Heart left ventricle (tissue), 16 donors: ENCODE measurements at regions not wholly inside any gene's neighbourhood (a gene's known extent, or its start where the extent isn't known, plus 50 kb on each side); places are given as distances from the start of the nearest gene placed in this dataset.

Source experiments
- ATAC-seq, 4 donors: fragments of 200-7000 bp; cut with Tn5 transposase; one replicate each; pipeline ENCODE4 v1.9.1; 2020 to 2022; ENCODE audit warnings: moderate library complexity in 4 of 4, mild to moderate bottlenecking in 3 of 4, moderate number of reproducible peaks in 1 of 4
- DNase-seq, 5 donors: peaks; one replicate each; pipeline ENCODE4 v3.0.0-alpha.2; 2020
- H3K27ac ChIP-seq, 12 donors: fragments of 200-600 bp; sonication (generic) in 4 of 12; one replicate each; pipeline versions ENCODE4 v1.5.0 to v1.8.0; 2016 to 2022; ENCODE audit warnings: mild to moderate bottlenecking in 2 of 12
- H3K27me3 ChIP-seq, 9 donors: fragments of 200-600 bp; sonication (generic) in 2 of 9; one replicate each; pipeline versions ENCODE4 v1.5.1 to v1.8.0; 2016 to 2022; ENCODE audit warnings: mild to moderate bottlenecking in 3 of 9
- H3K36me3 ChIP-seq, 9 donors: fragments of 200-600 bp; sonication (generic) in 2 of 9; one replicate each; pipeline versions ENCODE4 v1.5.0 to v1.8.0; 2018 to 2022; ENCODE audit warnings: mild to moderate bottlenecking in 2 of 9
- H3K4me1 ChIP-seq, 12 donors: fragments of 200-600 bp; sonication (generic) in 4 of 12; one replicate each; pipeline versions ENCODE4 v1.5.0 to v1.8.0; 2016 to 2022; ENCODE audit warnings: mild to moderate bottlenecking in 3 of 12
- H3K4me3 ChIP-seq, 12 donors: fragments of 200-600 bp; sonication (generic) in 4 of 12; one replicate each; pipeline versions ENCODE4 v1.5.0 to v1.8.0; 2017 to 2022; ENCODE audit warnings: mild to moderate bottlenecking in 9 of 12, moderate library complexity in 4 of 12
- H3K9me3 ChIP-seq, 12 donors: fragments of 200-600 bp; sonication (generic) in 4 of 12; one replicate each; pipeline versions ENCODE4 v1.5.0 to v1.8.0; 2016 to 2022; ENCODE audit warnings: mild to moderate bottlenecking in 1 of 12
- POLR2A ChIP-seq, 2 donors: fragments of 450-650 bp; IDR thresholded peaks; one replicate each; pipeline ENCODE4 v1.6.1; 2017; ENCODE audit warnings: antibody characterized with exemption in 2 of 2, mild to moderate bottlenecking in 2 of 2, moderate library complexity in 2 of 2
- WGBS, 4 donors: extraction: QIAGEN DNeasy Blood & Tissue Kit in 2 of 4; methylation state at CpG; one replicate each; pipeline versions ENCODE4 v1.1.5 to v1.1.7; 2013 to 2018; 5-methylcytosine and 5-hydroxymethylcytosine counted together
- intact Hi-C, 10 donors: fragments of 100-400 bp; cut with DNase I; formaldehyde crosslinking; loops; one replicate each; pipeline versions ENCODE4 v1.11.1 to v1.14.2; 2022
- TF ChIP-seq, protein P1 (sequence below), 12 donors: fragments of 200-600 bp; sonication (generic) in 4 of 12; IDR thresholded peaks; one replicate each; pipeline versions ENCODE4 v1.5.0 to v1.8.0; 2018 to 2022; ENCODE audit warnings: antibody characterized with exemption in 12 of 12, mild to moderate bottlenecking in 5 of 12
- donor health status: ischemic (EF 13 %, LVEDD 7.1; RV severe dilation, severe dysfunction).
- donor health status: healthy with polysubstance abuse.
- donor health status: DM: no; HTN: yes; CAD: no.
- donor health status: DM: no; HTN: no; CAD: no.
- donor health status: ischemic (EF 25% LVEDD 6.9; RV normal size, moderate dysfunction).
- donor health status: ischemic (EF 25% LVEDD 5.7; RV mildly dilated, moderate dysfunction).
- donor health status: healthy.
- donor health status: DM: yes; HTN: yes; CAD: no.
- donor health status: ischemic (EF 35%, LVEDD 5.7; RV mildly dilated, moderate dysfunction).
- donor health status: nonischemic (EF 11% LVEDD 7.7; RV severe dilation, severe dysfunction).
- donor health status: DM: yes; HTN: yes; CAD: no.
- donor health status: PGD.
- donor health status: ischemic (EF 29% LVEDD 5.4; RV normal size, mild dysfunction).
- donor health status: nonischemic (EF 23%, LVEDD 6.1; RV moderate dilation, normal function).

DNA sequence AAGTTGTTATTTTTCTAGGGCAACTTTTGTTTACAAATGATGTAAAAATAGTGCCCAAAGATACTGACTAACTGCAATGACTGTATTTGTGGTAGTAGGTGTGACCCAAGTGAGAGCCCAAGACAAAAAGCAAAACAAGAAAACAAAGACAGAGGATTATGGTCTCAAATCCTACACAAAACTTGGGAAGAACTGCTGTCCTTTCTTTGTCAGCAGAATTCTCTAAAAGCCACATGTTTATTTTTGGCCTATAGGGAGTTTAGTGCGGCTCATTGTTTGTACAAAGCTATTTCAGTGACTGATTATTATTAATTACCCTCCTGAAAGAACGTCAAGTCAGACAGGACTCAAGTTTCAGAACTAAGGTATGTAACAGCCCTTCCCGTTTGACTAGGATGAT, 509.2 kb upstream of the SLC35B3 start:
- TF ChIP-seq POLR2A (IDR thresholded peaks at IDR 0.05), result no peak
- TF ChIP-seq, protein P1, sequence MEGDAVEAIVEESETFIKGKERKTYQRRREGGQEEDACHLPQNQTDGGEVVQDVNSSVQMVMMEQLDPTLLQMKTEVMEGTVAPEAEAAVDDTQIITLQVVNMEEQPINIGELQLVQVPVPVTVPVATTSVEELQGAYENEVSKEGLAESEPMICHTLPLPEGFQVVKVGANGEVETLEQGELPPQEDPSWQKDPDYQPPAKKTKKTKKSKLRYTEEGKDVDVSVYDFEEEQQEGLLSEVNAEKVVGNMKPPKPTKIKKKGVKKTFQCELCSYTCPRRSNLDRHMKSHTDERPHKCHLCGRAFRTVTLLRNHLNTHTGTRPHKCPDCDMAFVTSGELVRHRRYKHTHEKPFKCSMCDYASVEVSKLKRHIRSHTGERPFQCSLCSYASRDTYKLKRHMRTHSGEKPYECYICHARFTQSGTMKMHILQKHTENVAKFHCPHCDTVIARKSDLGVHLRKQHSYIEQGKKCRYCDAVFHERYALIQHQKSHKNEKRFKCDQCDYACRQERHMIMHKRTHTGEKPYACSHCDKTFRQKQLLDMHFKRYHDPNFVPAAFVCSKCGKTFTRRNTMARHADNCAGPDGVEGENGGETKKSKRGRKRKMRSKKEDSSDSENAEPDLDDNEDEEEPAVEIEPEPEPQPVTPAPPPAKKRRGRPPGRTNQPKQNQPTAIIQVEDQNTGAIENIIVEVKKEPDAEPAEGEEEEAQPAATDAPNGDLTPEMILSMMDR (IDR thresholded peaks at IDR 0.05), result no peak
- ATAC-seq, result no peak
- 52 to 63% (median 58%) methylated on average over 3 of the region's 3 CpGs for WGBS, 4 donors

DNA sequence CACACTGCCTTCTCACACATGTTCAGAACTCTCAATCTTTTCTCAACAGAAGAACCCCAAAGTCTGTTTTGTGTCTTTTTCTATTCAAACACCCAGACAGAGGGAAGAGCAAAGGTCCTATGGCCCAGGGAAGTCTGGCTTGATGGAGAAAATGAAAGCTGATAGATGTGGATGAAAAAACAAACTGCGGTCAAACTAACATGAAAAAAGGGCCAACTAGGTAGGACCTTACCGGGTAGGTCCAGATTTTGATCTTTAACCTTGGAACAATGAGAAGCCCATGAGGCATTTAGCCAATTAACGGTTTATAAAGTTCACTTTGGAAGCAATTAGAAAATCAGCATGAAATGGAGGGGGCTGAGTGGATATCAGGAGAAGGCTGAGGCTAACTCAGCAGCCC, 507.7 kb upstream of the SLC35B3 start:
- no peak overlapping the region for H3K4me3 ChIP-seq
- TF ChIP-seq, protein P1 (IDR thresholded peaks at IDR 0.05), result no peak
- no peak for TF ChIP-seq POLR2A (IDR thresholded peaks at IDR 0.05)
- H3K36me3 ChIP-seq, result no peaks in the 10 kb centered on the region
- no peaks in the 10 kb centered on the region for H3K9me3 ChIP-seq
- no peak for ATAC-seq
- no peak overlapping the region for H3K27ac ChIP-seq
- DNase-seq, result no peak
- H3K4me1 ChIP-seq, result no peaks in the 10 kb centered on the region
- intact Hi-C loops, result no loop called here
- WGBS, 4 donors, result 73 to 85% (median 81%) methylated on average over 3 of the region's 3 CpGs
- peaks cover 0 to 3% (median 0%) of the 10 kb centered on the region in 9 donors for H3K27me3 ChIP-seq

More for the DNA sequence above, 509.2 kb upstream of the SLC35B3 start:
- no peaks in the 10 kb centered on the region for H3K36me3 ChIP-seq
- no peak for DNase-seq
- H3K27me3 ChIP-seq, result peaks cover 0 to 3% (median 0%) of the 10 kb centered on the region in 9 donors
- no peaks in the 10 kb centered on the region for H3K9me3 ChIP-seq
- no peak overlapping the region for H3K4me3 ChIP-seq
- H3K4me1 ChIP-seq, result no peaks in the 10 kb centered on the region
- H3K27ac ChIP-seq, result no peak overlapping the region
- intact Hi-C loops, result no loop called here

DNA sequence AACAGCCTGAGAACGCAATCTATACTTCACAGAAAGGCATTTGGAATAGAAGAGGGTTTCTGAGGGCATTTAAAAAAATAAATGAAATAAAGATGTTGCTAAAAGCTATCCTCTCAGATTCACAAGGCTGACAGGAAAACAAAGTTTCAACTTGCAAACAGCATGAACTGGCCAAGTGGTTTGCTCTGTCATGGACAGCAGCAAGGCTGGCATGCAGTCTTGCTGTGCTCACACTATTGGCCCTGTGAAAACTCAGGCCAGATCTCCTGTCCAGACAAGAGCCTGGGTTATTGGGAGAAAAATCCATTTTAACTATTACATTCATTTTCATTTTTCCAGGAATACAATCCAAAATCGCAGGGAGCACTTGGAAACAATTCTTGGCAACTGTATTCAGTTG, 506.2 kb upstream of the SLC35B3 start:
- ATAC-seq (no peak), DNase-seq (no peak)
- intact Hi-C loops, result no loop called here
- TF ChIP-seq, protein P1 (IDR thresholded peaks at IDR 0.05), result no peak
- no peak for TF ChIP-seq POLR2A (IDR thresholded peaks at IDR 0.05)
- Histone ChIP-seq H3K27ac (no peak overlapping the region), H3K4me1 (no peaks in the 10 kb centered on the region), H3K36me3 (no peaks in the 10 kb centered on the region), H3K27me3 (peaks cover 0 to 3% (median 0%) of the 10 kb centered on the region in 9 donors), H3K4me3 (no peak overlapping the region), H3K9me3 (no peaks in the 10 kb centered on the region)
- WGBS, 4 donors, result 67 to 77% (median 70%) methylated on average over 2 of the region's 2 CpGs

DNA sequence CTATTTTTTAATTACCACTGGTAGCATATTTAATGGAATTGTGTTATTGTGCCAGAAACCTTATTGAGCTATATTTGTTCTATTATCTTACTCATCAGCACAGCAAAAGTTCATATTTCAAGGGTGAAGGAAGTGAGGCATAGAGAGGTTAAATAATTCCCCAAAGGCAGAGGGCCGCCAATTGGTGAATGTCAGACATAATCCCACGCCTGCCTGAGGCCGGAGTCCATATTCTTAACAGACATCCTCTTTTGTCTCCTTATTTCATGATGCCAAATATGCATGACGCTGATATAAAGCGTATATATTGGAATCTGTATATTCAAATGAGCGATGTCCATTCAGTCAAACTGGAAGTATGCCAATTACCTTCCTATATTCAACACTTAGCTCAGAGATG, 505.0 kb upstream of the SLC35B3 start:
- intact Hi-C loops, result no loop called here
- WGBS, 4 donors, result 66 to 78% (median 73%) methylated on average over 6 of the region's 6 CpGs
- no peak for ATAC-seq
- H3K4me3 ChIP-seq, result no peak overlapping the region
- no peak for TF ChIP-seq POLR2A (IDR thresholded peaks at IDR 0.05)
- TF ChIP-seq, protein P1 (IDR thresholded peaks at IDR 0.05), result no peak
- H3K4me1 ChIP-seq, result no peaks in the 10 kb centered on the region
- no peak overlapping the region for H3K27ac ChIP-seq
- H3K36me3 ChIP-seq, result no peaks in the 10 kb centered on the region
- H3K27me3 ChIP-seq, result peaks cover 0 to 3% (median 0%) of the 10 kb centered on the region in 9 donors
- DNase-seq, result no peak
- no peaks in the 10 kb centered on the region for H3K9me3 ChIP-seq
